Posterior vena cava (tissue), 2 donors: ENCODE measurements at regions not wholly inside any gene's neighbourhood (a gene's known extent, or its start where the extent isn't known, plus 50 kb on each side); places are given as distances from the start of the nearest gene placed in this dataset.

ENCODE experiments used
- DNase-seq: peaks from one replicate; pipeline ENCODE4 v3.0.0-alpha.2; 2020; ENCODE audit warnings: low spot score
- intact Hi-C, 2 donors: fragments of 100-400 bp; cut with DNase I; formaldehyde crosslinking; loops; one replicate each; pipeline versions ENCODE4 v1.14.1 to v1.14.2; 2022 to 2023
- donor health status: DM: yes; HTN: yes; CAD: no.
- donor health status: DM: yes; HTN: yes; CAD: no.

DNA sequence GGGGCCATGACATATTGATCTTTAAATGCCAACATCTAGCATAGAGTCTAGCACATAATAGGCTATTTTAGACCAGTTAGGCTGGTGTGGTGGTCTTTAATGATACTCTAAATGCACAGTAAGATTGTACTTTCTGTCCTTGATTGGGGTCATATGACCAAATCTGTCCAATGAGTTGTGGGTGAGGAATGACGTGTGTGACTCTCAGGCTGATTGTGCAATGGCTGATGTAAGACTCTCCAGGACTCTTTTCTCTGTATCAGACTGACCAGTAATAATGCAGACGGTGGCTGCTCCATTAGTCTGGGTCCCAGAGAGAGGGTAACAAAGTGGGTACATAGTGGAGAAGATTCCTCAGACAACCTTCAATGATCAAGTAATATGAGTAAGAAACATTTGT is 541.6 kb upstream of the CAMK1G start:
- intact Hi-C loops = no loop called here
- DNase-seq = no peak

DNA sequence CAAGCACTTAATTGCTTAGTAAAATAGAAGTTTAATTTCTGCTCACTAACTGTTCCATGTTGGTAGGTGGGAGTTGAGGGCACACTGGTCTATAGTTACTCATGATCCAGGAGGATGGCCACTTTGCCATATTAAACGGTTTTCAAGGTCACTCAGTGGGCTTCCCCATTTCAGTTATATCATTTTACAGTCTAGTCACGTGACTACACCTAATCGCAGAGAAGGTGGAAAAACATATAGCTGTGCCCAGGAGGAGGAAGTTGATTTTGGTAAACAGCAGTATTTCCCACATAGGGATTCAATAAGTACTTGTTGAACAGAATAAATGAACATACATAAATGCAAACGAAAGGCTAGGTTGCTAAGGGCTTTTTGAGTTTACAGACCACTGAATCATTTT is 541.1 kb upstream of the CAMK1G start:
- intact Hi-C loops = no loop called here
- DNase-seq = no peak

DNA sequence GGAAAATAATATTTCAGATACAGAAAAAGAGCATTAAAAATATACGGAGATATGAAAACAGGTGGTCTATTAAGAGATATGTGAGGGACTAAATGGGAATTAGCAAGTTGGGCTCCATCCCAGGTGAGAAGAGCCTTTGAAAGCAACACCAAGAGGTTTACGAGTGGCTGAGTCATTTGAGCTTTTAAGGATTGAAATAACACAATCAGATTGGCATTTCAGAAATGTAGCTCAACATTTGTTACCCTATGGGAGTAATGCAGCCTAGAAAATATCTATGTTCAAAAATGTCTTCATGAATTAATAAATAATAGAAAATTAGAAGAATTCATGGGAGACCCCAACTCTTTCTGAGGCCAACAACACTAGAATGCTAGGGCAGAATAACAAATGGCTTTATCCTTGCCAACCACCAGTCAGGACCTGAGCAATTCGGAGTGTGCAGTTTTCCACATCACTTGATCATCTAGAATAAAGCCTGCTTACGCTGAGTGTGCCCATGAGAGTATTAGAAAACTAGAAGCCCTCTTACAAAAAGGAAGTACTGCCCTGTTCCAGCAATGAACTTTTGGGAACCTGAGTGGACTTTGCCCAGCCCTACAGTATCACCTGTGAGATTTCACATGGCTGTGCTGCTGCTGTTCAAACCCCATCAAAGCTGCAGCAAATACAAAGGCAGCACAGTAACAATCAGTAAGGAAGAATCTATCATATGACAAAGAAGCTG is 538.0 kb upstream of the CAMK1G start:
- intact Hi-C loops = no loop called here
- DNase-seq = no peak

DNA sequence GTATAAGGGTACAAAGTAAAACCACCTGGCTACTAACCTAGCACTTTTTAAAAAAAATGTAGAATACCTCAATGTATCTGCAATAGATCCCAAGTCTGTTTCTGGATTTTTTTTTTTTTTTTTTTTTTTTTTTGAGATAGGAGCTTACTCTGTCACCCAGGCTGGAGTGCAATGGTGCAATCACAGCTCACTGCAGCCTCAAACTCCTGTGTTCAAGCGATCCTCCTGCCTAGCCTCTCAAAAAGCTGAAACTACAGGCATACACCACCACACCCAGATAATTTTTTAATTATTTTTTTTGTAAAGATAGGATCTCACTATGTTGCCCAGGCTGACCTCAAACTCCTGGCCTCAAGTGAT is 537.5 kb upstream of the CAMK1G start:
- intact Hi-C loops = no loop called here
- no peak for DNase-seq

DNA sequence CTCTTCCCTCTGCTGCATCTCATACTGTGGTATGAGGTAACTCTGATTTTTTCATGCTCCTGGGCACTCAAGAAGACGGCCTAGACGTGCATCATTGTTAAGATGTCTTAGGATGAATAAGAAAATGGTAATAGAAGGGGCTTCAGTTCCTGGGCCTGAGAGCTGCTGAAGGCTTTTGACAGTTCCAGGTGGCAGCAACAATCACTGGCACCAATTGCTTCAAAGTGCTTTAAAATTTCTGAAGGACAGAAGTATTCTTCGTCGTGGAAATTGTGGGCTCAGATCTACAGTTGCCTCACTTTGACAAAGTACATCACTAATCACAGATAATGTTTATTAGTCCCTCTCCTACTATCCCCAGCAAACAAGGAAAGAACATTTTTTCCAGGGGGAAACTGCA is 536.6 kb upstream of the CAMK1G start:
- DNase-seq = no peak
- intact Hi-C loops = no loop called here

DNA sequence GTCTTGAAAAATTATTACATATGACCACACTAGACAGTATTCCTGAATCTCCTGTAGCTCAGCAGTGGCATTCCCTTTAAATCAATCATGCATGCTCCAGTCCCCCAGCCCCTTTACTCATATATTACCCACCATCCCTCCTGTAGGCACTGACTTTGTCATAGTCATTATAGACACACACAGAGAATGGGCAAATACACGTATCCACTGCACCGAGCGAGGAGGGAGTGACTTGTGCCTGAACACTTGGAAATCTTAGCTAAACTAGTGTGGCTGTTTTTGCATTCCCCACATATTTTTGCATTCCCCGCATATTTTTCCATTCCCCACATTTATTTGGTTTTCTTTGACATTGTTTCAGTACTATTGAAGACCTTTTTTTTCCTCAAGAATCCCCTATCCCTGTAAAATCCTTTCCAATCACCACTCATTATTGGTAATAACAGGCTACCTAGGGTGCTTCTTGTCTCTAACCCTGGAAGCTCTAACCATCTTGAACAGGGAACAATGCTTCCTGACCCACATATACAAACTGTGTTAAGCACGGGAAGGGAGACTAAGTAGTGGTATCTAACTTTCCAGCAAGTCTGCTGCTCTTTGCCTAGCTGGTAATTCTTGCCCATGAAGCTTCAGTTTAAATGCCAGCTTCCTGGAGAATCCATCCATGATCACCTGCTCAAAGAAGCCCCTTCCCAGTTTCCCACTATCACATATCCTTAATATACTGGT is 534.4 kb upstream of the CAMK1G start:
- no peak for DNase-seq
- intact Hi-C loops = no loop called here

DNA sequence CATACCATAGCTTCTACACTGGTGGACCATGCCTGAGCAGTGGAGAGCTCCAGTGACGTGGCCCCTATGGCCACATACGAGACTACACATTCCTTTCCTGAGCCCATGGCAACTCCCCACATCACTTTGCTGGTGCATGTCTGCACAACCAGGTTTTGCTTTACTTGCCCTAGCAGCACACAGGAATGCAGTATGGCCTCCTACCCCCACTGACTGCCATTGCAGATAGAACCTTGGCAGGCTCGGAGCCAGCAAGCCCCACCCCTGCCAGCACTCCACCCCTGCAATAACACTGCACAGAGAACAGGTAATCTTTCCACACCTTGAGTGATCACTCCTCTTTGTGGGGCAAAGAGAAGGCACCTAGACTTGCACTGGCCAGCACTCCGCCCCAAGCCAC is 531.9 kb upstream of the CAMK1G start:
- intact Hi-C loops = no loop called here
- DNase-seq = no peak

DNA sequence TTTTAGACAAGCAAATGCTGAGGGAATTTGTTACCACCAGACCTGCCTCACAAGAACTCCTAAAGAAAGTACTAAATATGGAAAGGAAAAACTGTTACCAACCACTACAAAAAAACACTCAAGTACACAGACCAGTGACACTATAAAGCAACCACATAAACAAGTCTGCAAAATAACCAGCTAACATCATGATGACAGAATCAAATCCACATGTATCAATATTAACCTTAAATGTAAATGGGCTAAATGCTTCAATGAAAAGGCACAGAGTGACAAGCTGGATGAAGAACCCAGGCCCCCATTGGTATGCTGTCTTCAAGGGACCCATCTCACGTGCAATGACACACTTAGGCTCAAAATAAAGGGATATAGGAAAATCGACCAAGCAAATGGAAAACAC is 529.9 kb upstream of the CAMK1G start:
- intact Hi-C loops = no loop called here
- DNase-seq = no peak

DNA sequence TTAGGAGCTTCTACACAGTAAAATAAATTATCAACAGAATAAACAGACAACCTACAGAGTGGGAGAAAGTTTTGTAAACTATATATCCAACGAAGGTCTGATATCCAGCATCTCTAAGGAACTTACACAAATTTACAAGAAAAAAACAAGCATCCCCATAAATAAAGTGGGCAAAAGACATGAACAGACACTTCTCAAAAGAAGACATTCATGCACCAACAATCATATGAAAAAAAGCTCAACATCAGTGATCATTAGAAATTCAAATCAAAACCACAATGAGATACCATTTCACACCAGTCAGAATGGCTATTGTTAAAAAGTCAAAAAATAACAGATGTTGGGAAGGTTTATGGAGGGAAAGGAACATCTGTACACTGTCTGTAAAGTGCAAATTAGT is 526.4 kb upstream of the CAMK1G start:
- intact Hi-C loops = no loop called here
- DNase-seq = no peak

DNA sequence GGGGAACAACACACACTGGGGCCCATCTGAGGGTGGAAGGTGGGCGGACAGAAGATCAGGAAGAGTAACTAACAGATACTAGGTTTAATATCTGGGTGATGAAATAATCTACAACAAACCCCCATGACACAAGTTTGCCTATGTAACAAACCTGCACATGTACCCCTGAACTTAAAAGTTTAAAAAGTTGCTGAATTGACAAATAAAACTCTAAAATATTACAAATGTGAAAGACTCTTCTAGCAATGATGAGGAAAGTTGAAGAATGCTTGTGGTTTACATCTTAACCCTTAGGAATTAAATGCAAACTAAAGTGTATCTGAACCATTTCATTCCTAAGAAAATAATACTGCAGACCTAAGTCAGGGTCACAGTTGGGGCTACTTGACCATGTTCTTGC is 525.6 kb upstream of the CAMK1G start:
- intact Hi-C loops = no loop called here
- no peak for DNase-seq

DNA sequence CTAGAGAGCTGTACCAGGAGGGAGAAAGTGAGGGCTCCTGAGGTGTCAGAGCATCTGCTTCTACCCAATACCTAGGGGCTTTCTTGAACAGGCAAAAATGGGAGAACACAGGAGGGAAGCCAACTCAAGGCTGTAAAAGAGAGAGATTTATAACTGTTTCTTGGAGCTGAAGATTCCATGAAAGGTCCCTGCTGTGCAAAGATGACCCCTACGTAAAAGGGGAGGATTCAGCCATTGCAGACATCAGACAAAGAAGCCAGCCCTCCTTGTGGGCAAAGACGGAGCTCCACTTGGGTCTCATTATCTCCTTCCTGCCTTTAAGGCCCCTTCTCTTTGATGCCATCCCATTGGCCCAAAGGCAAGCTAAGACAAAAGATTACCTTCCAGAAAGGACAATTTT is 524.1 kb upstream of the CAMK1G start:
- no peak for DNase-seq
- intact Hi-C loops = no loop called here

DNA sequence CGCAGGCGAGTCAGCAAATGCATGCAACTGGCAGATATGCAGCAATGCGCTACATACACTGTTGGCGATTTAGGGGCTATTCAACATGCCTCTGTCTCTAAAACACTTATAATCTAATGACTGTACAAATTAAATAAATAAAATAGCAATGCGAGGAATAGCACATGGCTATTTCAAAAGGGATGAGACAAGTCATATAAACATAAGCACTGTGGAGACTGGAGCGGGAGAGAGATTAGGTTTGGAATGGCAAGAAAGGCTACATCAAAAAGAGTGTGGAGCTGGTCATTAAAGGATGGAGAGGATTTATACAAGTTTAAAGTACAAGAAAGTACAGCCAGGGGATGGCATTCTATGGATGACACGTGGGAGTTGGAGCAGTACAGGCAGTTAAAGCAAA is 523.5 kb upstream of the CAMK1G start:
- DNase-seq = no peak
- intact Hi-C loops = loop anchor here in 1 of 2 donors (10.0 kb wide), 1 partner anchor 1595 kb away; no protein-coding TSS in a partner anchor

DNA sequence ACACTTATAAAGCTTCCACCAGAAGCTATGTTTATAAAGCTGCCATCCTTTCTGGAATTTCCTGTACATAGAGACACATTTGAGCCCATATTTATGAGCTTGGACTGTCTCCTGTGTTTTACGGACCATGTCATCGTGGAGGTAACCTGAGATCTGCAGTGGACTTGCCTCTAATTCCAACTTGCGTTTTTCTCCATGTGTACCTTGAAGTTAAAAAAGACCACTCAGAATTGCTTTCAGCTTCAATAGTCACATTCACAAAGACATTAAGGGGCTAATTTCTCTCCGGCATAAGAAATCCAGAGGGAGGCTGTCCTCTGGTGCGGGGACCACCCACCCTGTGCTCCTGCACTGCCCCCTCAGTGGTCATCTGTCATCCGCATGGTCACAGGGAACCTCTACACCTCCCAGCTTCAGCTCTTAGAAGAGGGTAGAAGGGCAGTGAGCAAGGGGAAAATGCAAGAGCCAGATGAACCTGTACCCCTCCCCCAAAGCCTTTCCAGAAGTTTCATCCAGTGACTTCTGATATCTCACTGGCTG is 521.4 kb upstream of the CAMK1G start:
- intact Hi-C loops = loop anchor here in 1 of 2 donors (10.0 kb wide), 1 partner anchor 1593 kb away; no protein-coding TSS in a partner anchor

DNA sequence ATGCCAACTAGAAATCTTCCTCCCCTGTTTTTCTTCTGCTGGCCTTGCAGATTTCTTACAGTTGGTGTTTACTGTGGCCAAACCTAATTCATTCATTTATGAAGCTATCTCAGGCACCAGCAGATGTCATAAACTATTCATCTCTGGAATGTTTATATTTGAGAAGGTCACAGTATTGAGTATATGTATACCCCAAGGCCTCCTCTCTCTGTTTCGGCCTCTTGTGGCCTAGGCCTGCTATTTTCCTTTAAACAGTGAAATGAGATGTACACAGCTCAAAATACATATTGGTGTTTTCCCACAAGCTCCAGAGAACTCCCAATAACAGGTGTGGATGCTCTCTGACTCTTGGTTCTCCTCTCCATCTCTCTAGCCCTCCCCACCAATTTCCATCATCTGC is 520.7 kb upstream of the CAMK1G start:
- no peak for DNase-seq
- intact Hi-C loops = loop anchor here in 1 of 2 donors (10.0 kb wide), 1 partner anchor 1592 kb away; no protein-coding TSS in a partner anchor

More for the DNA sequence above, 521.4 kb upstream of the CAMK1G start:
- no peak for DNase-seq

DNA sequence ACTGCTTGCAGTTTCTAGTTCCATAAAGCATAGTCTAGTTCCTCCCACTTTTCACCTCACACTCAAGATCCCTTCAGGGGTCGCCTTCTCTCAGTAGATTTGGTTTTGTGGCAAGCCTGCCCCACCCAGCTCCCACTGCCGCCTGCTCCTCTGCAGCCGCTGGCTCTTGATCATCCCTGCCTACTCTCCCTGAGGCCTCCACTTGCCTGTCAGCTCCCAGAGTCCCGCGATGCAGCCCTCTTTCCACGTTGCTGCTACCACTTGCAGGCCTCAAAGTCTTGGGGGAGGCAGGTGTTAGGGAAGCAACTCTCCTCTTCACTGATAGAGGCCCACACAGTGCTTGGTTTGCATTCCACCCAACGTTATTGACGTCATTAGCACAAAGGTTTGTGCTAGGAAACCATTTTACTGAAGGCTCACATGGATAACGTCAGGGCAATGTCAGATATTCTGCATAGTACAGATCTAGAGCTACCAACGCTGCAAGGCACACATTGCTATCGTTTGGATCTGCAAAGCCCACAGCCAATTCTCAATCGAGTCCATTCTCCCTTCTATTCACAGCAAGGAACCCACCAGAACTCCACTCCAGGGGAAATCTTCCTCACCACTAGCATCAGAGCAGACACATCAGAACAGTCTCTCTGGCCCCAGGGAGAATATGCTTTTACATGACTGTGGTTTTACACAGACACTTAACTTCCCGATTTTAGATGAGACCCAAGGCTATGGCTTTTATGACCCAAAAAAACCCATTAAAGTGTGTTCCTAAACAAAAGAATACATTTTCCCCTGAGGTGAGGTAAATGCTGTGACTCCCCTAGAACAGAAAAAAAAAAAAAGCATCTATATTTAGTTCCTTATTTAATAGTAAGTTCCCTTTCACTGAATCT is 519.5 kb upstream of the CAMK1G start:
- intact Hi-C loops = loop anchor here in 1 of 2 donors (10.0 kb wide), 1 partner anchor 1591 kb away; no protein-coding TSS in a partner anchor

DNA sequence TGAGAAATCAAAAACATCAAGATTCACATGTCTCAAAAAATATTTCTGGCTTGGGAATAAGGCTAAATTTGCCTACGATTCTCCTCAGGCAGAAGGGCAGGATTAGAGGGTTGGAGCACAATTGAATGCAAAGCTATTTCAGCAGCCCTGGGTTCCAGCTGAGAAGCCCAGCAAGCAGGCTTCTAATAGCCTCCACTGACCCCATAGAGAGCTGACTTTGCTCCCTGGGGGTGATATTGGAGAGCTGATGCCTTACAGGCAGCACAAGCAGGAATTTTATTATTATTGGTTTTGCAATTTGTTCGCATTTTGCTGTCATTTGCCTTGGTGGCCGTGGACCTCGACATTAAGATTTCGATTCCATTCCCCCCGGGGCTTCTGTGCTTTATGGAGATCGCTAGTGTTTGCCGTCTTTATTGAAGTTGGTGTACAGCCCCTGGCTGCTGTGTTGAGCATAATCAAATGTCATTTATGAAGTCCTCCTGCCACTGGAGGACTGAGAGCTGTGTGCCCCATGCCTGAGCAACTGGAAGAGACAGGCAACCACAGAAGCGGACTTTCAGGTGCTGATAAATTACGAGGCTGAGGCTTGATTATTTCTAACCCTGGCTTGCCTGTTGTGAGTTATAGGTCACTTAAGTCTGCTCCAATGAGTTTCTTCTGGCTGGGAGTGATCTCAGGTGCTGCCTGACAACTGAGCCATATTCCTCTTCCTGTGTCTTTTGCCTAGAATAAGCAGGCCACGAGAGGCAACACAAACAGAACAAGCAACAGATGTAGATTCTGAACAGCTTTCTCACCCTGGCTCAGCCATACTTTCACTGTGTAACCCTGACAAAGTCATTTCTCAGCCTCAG is 518.4 kb upstream of the CAMK1G start:
- intact Hi-C loops = loop anchor here in 1 of 2 donors (10.0 kb wide), 1 partner anchor 1590 kb away; no protein-coding TSS in a partner anchor
- no peak for DNase-seq

More for the DNA sequence above, 519.5 kb upstream of the CAMK1G start:
- DNase-seq = no peak

DNA sequence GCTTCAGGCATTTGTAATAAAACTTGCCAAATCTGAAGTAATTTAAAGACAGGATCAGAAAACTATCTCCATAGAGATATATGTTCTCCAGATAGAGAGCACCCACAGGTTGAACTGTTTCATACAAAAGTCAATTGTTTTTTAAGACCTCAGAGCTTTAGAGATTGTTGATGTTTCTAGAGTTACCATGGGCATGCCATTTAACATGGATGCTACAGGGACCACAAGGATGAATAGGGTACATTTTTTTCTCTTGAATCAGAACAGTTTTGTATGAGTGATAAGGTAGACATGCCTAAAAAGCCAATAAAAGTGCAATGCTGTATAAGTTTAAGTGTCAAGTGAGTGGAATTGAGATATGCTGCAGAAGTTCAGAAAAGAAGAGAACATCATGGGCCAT is 511.0 kb upstream of the CAMK1G start:
- intact Hi-C loops = no loop called here
- DNase-seq = no peak

DNA sequence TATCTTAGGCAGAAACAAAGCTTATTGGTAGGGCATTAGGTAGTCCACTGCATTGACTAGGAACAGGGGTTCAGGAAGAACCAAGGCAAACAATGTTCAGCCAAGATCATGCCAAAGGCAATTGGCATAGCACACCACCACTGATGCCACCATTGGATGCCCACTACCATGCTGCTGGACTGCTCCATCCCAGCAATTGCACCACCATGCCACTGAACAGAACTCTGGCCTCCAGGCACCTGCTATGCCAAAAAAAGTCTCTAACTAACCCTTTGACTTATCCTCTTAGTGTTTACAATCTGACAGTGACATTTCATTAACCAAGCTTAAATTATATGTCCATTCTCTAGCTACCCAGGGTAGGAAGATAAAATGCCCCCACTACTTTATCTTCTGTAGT is 509.6 kb upstream of the CAMK1G start:
- intact Hi-C loops = no loop called here
- no peak for DNase-seq
